HEK293 (cell line): ENCODE measurements at regions not wholly inside any gene's neighbourhood (a gene's known extent, or its start where the extent isn't known, plus 50 kb on each side); places are given as distances from the start of the nearest gene placed in this dataset.

Experiments
- HOXA7 ChIP-seq: sonication (generic); formaldehyde crosslinking; IDR thresholded peaks from 2 replicates; pipeline ENCODE4 v1.8.1; 2022; ENCODE audit warnings: missing genetic modification reagents, borderline replicate concordance
- PRDM1 ChIP-seq: fragments of 450-650 bp; formaldehyde crosslinking; IDR thresholded peaks from 2 replicates; pipeline ENCODE4; 2016; ENCODE audit warnings: missing biosample characterization, missing genetic modification characterization
- ZBTB20 ChIP-seq: fragments of 450-650 bp; formaldehyde crosslinking; IDR thresholded peaks from 2 replicates; pipeline ENCODE4 v1.5.1; 2016; ENCODE audit warnings: missing biosample characterization, missing genetic modification characterization
- ZNF121 ChIP-seq: fragments of 450-650 bp; formaldehyde crosslinking; IDR thresholded peaks from 2 replicates; pipeline ENCODE4 v1.5.1; 2016; ENCODE audit warnings: missing biosample characterization, missing genetic modification characterization
- ZNF23 ChIP-seq: fragments of 450-650 bp; formaldehyde crosslinking; IDR thresholded peaks from 2 replicates; pipeline ENCODE4 v1.5.1; 2016; ENCODE audit warnings: missing biosample characterization, missing genetic modification characterization, borderline replicate concordance
- ZNF514 ChIP-seq: fragments of 450-650 bp; formaldehyde crosslinking; IDR thresholded peaks from 2 replicates; pipeline ENCODE4 v1.5.1; 2016; ENCODE audit warnings: missing biosample characterization, missing genetic modification characterization
- ZNF707 ChIP-seq: fragments of 450-650 bp; formaldehyde crosslinking; IDR thresholded peaks from 2 replicates; pipeline ENCODE4 v1.5.1; 2016; ENCODE audit warnings: missing biosample characterization, missing genetic modification characterization
- TF ChIP-seq, protein P1 (sequence below): fragments of 450-650 bp; formaldehyde crosslinking; conservative IDR thresholded peaks from 2 replicates; pipeline ENCODE4 v1.5.1; 2016; ENCODE audit warnings: low read depth, missing biosample characterization, missing genetic modification characterization
- TF ChIP-seq, protein P2 (sequence below): fragments of 450-650 bp; formaldehyde crosslinking; IDR thresholded peaks from 2 replicates; pipeline ENCODE4 v1.5.1; 2016; ENCODE audit warnings: missing biosample characterization, missing genetic modification characterization

DNA sequence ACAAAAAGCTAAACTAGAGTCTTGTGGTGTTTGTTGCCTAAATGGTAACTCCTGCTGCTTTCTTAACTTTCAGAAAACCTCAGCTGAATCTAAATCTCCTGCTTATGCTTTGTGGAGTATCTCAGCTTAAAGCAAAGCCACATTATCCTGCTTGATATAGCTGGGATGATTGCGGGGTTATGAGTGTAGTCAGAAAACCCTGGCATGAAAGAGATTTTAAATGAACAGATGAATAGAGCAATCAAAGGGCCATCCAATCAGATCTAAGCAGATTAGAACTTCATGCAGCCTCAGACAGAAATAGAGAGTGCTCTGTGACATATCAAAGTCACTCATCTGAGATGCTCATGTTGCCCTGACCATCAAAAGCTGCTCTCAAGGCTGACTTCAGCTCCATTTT, 305.5 kb downstream of the DMRT2 start:
- TF ChIP-seq ZNF707 (tag by site-specific recombination): no peak
- TF ChIP-seq, protein P1, sequence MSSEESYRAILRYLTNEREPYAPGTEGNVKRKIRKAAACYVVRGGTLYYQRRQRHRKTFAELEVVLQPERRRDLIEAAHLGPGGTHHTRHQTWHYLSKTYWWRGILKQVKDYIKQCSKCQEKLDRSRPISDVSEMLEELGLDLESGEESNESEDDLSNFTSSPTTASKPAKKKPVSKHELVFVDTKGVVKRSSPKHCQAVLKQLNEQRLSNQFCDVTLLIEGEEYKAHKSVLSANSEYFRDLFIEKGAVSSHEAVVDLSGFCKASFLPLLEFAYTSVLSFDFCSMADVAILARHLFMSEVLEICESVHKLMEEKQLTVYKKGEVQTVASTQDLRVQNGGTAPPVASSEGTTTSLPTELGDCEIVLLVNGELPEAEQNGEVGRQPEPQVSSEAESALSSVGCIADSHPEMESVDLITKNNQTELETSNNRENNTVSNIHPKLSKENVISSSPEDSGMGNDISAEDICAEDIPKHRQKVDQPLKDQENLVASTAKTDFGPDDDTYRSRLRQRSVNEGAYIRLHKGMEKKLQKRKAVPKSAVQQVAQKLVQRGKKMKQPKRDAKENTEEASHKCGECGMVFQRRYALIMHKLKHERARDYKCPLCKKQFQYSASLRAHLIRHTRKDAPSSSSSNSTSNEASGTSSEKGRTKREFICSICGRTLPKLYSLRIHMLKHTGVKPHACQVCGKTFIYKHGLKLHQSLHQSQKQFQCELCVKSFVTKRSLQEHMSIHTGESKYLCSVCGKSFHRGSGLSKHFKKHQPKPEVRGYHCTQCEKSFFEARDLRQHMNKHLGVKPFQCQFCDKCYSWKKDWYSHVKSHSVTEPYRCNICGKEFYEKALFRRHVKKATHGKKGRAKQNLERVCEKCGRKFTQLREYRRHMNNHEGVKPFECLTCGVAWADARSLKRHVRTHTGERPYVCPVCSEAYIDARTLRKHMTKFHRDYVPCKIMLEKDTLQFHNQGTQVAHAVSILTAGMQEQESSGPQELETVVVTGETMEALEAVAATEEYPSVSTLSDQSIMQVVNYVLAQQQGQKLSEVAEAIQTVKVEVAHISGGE: no peak
- TF ChIP-seq ZNF514 (tag by site-specific recombination): no peak
- TF ChIP-seq PRDM1 (tag by site-specific recombination): no peak
- TF ChIP-seq, protein P2, sequence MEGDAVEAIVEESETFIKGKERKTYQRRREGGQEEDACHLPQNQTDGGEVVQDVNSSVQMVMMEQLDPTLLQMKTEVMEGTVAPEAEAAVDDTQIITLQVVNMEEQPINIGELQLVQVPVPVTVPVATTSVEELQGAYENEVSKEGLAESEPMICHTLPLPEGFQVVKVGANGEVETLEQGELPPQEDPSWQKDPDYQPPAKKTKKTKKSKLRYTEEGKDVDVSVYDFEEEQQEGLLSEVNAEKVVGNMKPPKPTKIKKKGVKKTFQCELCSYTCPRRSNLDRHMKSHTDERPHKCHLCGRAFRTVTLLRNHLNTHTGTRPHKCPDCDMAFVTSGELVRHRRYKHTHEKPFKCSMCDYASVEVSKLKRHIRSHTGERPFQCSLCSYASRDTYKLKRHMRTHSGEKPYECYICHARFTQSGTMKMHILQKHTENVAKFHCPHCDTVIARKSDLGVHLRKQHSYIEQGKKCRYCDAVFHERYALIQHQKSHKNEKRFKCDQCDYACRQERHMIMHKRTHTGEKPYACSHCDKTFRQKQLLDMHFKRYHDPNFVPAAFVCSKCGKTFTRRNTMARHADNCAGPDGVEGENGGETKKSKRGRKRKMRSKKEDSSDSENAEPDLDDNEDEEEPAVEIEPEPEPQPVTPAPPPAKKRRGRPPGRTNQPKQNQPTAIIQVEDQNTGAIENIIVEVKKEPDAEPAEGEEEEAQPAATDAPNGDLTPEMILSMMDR (tag by site-specific recombination): no peak
- TF ChIP-seq ZBTB20: no peak
- TF ChIP-seq ZNF121 (tag by site-specific recombination): no peak
- TF ChIP-seq ZNF23 (tag by site-specific recombination): no peak
- no peak for TF ChIP-seq HOXA7 (CRISPR knock-in tag)
